ENCODE measurements at regions not wholly inside any gene's neighbourhood (a gene's known extent, or its start where the extent isn't known, plus 50 kb on each side); places are given as distances from the start of the nearest gene placed in this dataset.

GRCh38 chr22:49116486-49117120, 711.1 kb downstream of the BRD1 start:
- ChIA-PET CTCF (no interaction called here), POLR2A (ENCODE audit: unreplicated experiment) (no interaction called here)
- TF ChIP-seq EZH2 (IDR thresholded peaks at IDR 0.05; ENCODE audit: low read length, unreplicated experiment), result no peak
- TF ChIP-seq EZH2phosphoT487 (IDR thresholded peaks at IDR 0.05; ENCODE audit: borderline replicate concordance, low read length), result no peak
- no peak for TF ChIP-seq CTCF (conservative IDR thresholded peaks at IDR 0.05; ENCODE audit: low read depth, low read length)
- Histone ChIP-seq H3K79me2 (ENCODE audit: low read length) (no peaks in the 10 kb centered on the region), H3F3A (ENCODE audit: low read length, unreplicated experiment) (no peaks in the 10 kb centered on the region), H3K4me2 (ENCODE audit: low read length) (no peak overlapping the region), H3K9ac (ENCODE audit: low read length) (no peak overlapping the region), H3K4me1 (ENCODE audit: insufficient read depth, low read length) (no peaks in the 10 kb centered on the region), H3K4me3 (ENCODE audit: low read length) (no peak overlapping the region), H3K27ac (ENCODE audit: low read length) (no peak overlapping the region), H3K36me3 (ENCODE audit: low read depth, low read length) (no peaks in the 10 kb centered on the region), H3K27me3 (ENCODE audit: low read length) (0 out of 2 replicates have a peak, but pooled peaks cover 3% of the 10 kb centered on the region), H4K20me1 (ENCODE audit: low read length) (no peaks in the 10 kb centered on the region), H3K9me3 (ENCODE audit: low read length) (no peaks in the 10 kb centered on the region), H3K9me2 (replicated peaks; ENCODE audit: low read length) (no peaks in the 10 kb centered on the region), H2AFZ (ENCODE audit: low read length) (no peak overlapping the region)
- ATAC-seq (no peak), DNase-seq (no peak)
- BruUV-seq (replicated peaks), result no TSS peak
- intact Hi-C loops (cut with micrococcal nuclease), result no loop called here

- POLR2A ChIA-PET (ENCODE audit: unreplicated experiment), result no interaction called here
- intact Hi-C loops (cut with micrococcal nuclease), result no loop called here
Measured at GRCh38 chr22:49116021-49116420, 711.7 kb downstream of the BRD1 start.

More at GRCh38 chr22:49116021-49116420, 711.7 kb downstream of the BRD1 start:
- no TSS peak for BruUV-seq (replicated peaks)
- CTCF ChIA-PET, result no interaction called here
- no peaks in the 10 kb centered on the region for H3K9me2 ChIP-seq (replicated peaks; ENCODE audit: low read length)
- no peaks in the 10 kb centered on the region for H3K4me1 ChIP-seq (ENCODE audit: insufficient read depth, low read length)
- H3K4me3 ChIP-seq (ENCODE audit: low read length), result no peak overlapping the region
- no peaks in the 10 kb centered on the region for H3K36me3 ChIP-seq (ENCODE audit: low read depth, low read length)
- ATAC-seq, result no peak
- TF ChIP-seq EZH2phosphoT487 (IDR thresholded peaks at IDR 0.05; ENCODE audit: borderline replicate concordance, low read length) (no peak), CTCF (conservative IDR thresholded peaks at IDR 0.05; ENCODE audit: low read depth, low read length) (no peak), EZH2 (IDR thresholded peaks at IDR 0.05; ENCODE audit: low read length, unreplicated experiment) (no peak)
- no peaks in the 10 kb centered on the region for H4K20me1 ChIP-seq (ENCODE audit: low read length)
- H3K4me2 ChIP-seq (ENCODE audit: low read length), result no peak overlapping the region
- H3K9me3 ChIP-seq (ENCODE audit: low read length), result no peaks in the 10 kb centered on the region
- H2AFZ ChIP-seq (ENCODE audit: low read length), result no peak overlapping the region
- DNase-seq, result no peak
- H3F3A ChIP-seq (ENCODE audit: low read length, unreplicated experiment), result no peaks in the 10 kb centered on the region
- no peaks in the 10 kb centered on the region for H3K79me2 ChIP-seq (ENCODE audit: low read length)
- H3K9ac ChIP-seq (ENCODE audit: low read length), result no peak overlapping the region
- no peak overlapping the region for H3K27ac ChIP-seq (ENCODE audit: low read length)
- 0 out of 2 replicates have a peak, but pooled peaks cover 3% of the 10 kb centered on the region for H3K27me3 ChIP-seq (ENCODE audit: low read length)

Measured in PC-3 (cell line).